ENCODE measurements at regions not wholly inside any gene's neighbourhood (a gene's known extent, or its start where the extent isn't known, plus 50 kb on each side); places are given as distances from the start of the nearest gene placed in this dataset.
"Not testable (repeated sequence)": the region's sequence is repeated elsewhere in the genome, so short reads cannot be mapped to it uniquely, and the experiment has no call there.

DNA sequence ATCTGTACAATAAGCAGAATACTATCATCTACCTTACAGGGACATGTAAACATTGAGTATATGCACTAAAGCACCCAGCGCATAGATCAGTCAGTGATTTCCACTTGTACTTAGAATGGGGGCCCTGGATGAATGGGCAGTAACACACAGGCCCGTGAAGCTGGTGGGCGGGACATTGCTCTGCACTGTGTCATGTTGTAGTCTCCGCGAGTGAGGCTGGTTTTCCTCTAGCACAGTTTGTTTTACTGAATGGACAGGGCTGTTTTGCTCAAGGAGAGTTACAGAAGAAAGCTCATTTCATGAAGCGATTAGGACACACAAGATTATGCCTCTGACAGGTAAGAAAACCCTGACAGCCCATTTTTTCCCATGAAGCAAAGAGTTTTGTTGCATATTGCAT, 86.4 kb upstream of the SOX21 start:
- ChIA-PET CTCF (no interaction called here), POLR2A (no interaction called here)
- no peak for DNase-seq (ENCODE audit: low read depth, low spot score)
- Histone ChIP-seq H3K9me3 (ENCODE audit: control insufficient read depth, insufficient read depth, low read length) (no peaks in the 10 kb centered on the region), H3K4me3 (ENCODE audit: low read depth, low read length) (no peak overlapping the region), H3K27me3 (ENCODE audit: control insufficient read depth, insufficient read depth, low read length) (no peaks in the 10 kb centered on the region), H3K27ac (ENCODE audit: low read depth, low read length) (no peak overlapping the region)
- TF ChIP-seq, protein P1, sequence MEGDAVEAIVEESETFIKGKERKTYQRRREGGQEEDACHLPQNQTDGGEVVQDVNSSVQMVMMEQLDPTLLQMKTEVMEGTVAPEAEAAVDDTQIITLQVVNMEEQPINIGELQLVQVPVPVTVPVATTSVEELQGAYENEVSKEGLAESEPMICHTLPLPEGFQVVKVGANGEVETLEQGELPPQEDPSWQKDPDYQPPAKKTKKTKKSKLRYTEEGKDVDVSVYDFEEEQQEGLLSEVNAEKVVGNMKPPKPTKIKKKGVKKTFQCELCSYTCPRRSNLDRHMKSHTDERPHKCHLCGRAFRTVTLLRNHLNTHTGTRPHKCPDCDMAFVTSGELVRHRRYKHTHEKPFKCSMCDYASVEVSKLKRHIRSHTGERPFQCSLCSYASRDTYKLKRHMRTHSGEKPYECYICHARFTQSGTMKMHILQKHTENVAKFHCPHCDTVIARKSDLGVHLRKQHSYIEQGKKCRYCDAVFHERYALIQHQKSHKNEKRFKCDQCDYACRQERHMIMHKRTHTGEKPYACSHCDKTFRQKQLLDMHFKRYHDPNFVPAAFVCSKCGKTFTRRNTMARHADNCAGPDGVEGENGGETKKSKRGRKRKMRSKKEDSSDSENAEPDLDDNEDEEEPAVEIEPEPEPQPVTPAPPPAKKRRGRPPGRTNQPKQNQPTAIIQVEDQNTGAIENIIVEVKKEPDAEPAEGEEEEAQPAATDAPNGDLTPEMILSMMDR (IDR thresholded peaks at IDR 0.05; ENCODE audit: low read depth, low read length) = no peak

DNA sequence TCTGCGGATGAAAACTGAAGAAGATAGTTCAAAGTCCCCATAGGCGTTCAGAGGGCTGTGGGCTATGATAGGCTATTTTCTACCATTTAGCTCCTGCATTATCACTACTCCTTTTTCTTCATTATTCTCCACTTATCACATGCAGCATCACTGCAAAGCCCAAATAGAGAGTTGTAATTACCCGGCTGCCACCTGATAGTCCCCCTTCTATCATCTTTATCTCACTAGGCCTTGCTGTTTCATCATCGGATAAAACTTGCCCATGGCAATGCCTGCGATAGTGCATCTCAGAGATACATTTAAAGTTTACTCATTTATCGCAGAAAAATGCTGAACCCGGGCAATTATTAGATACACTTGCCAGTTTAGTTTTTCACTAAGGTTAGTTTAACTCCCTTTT, 82.9 kb upstream of the SOX21 start:
- Histone ChIP-seq H3K27ac (ENCODE audit: low read depth, low read length) (no peak overlapping the region), H3K9me3 (ENCODE audit: control insufficient read depth, insufficient read depth, low read length) (no peaks in the 10 kb centered on the region), H3K27me3 (ENCODE audit: control insufficient read depth, insufficient read depth, low read length) (no peaks in the 10 kb centered on the region), H3K4me3 (ENCODE audit: low read depth, low read length) (no peak overlapping the region)
- CTCF ChIA-PET = no interaction called here
- TF ChIP-seq, protein P1 (IDR thresholded peaks at IDR 0.05; ENCODE audit: low read depth, low read length) = no peak
- POLR2A ChIA-PET = no interaction called here
- DNase-seq (ENCODE audit: low read depth, low spot score) = no peak

DNA sequence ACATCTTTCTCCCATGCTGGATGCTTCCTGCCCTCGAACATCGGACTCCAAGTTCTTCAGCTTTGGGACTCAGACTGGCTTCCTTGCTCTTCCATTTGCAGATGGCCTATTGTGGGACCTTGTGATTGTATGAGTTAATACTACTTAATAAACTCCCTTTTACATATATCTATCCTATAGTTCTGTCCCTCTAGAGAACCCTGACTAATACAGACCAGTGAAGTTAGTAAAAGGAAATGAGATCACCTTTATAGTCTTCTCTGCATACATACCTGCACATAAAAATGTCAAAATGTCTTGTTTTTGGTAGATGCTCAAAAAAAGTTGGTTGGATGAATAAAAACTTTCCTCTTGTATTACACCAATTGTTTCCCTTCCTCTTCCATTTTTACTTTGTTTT, 73.9 kb upstream of the SOX21 start:
- H3K4me3 ChIP-seq (ENCODE audit: low read depth, low read length); POLR2A ChIA-PET; CTCF ChIA-PET; DNase-seq (ENCODE audit: low read depth, low spot score); H3K9me3 ChIP-seq (ENCODE audit: control insufficient read depth, insufficient read depth, low read length); H3K27me3 ChIP-seq (ENCODE audit: control insufficient read depth, insufficient read depth, low read length); H3K27ac ChIP-seq (ENCODE audit: low read depth, low read length): not testable (repeated sequence)

DNA sequence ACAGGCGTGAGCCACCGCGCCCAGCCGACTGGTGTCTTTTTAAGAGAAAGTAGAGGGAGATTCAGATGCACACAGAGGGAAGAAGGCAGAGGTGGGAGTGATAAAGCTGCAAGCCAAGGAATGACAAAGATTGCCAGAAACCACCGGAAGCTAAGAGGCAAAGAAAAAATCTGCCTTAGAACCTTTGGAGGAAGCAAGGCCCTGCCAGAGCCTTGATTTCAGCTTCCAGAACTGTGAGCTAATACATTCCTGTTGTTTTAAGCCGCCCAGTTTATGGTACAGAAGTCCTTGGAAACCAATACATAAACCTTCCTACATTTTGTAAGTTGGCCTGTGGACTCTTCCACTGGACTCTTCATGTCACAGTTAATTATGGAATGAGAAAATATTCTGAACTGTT, 71.7 kb upstream of the SOX21 start:
- TF ChIP-seq, protein P1 (IDR thresholded peaks at IDR 0.05; ENCODE audit: low read depth, low read length) = no peak
- POLR2A ChIA-PET = no interaction called here
- H3K9me3 ChIP-seq (ENCODE audit: control insufficient read depth, insufficient read depth, low read length) = no peaks in the 10 kb centered on the region
- H3K27me3 ChIP-seq (ENCODE audit: control insufficient read depth, insufficient read depth, low read length) = no peaks in the 10 kb centered on the region
- no peak overlapping the region for H3K27ac ChIP-seq (ENCODE audit: low read depth, low read length)
- no peak overlapping the region for H3K4me3 ChIP-seq (ENCODE audit: low read depth, low read length)
- CTCF ChIA-PET = no interaction called here
- DNase-seq (ENCODE audit: low read depth, low spot score) = no peak

DNA sequence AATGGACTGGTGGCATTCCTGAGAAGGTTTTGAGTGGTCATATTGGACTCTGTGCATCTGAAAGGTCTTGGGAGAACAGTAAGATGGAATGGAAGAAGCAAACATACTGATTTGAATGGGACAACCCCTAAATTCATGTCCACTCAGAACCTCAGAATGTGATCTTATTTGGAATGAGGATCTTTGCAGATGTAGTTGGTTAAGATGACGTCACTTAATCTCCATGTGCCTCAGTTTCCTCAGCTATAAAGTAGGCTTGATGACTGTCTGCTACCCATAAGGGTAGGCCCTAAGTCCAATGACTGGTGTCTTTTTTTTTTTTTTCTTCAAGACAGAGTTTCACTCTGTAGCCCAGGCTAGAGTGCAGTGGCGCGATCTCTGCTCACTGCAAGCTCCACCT, 71.1 kb upstream of the SOX21 start:
- no peaks in the 10 kb centered on the region for H3K9me3 ChIP-seq (ENCODE audit: control insufficient read depth, insufficient read depth, low read length)
- H3K27ac ChIP-seq (ENCODE audit: low read depth, low read length) = no peak overlapping the region
- H3K27me3 ChIP-seq (ENCODE audit: control insufficient read depth, insufficient read depth, low read length) = no peaks in the 10 kb centered on the region
- TF ChIP-seq, protein P1 (IDR thresholded peaks at IDR 0.05; ENCODE audit: low read depth, low read length) = no peak
- no peak for DNase-seq (ENCODE audit: low read depth, low spot score)
- ChIA-PET POLR2A (no interaction called here), CTCF (no interaction called here)
- H3K4me3 ChIP-seq (ENCODE audit: low read depth, low read length) = no peak overlapping the region

DNA sequence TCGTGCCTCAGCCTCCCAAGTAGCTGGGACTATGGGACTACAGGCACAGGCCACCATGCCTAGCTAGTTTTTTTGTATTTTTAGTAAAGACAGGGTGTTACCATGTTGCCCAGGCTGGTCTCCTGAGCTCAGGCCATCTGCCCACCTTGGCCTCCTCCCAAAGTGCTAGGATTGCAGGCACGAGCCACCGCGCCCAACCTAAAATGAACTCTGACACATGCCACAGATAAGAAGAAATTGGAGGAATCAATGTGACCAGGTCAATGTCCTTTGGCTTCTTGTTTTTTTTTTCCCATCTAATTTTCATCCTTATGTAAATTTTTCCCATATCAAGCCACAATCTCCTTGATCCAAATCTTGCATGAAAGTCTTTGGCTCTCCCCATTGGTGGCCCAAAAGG, 68.1 kb upstream of the SOX21 start:
- Histone ChIP-seq H3K4me3 (ENCODE audit: low read depth, low read length) (no peak overlapping the region), H3K9me3 (ENCODE audit: control insufficient read depth, insufficient read depth, low read length) (no peaks in the 10 kb centered on the region), H3K27ac (ENCODE audit: low read depth, low read length) (no peak overlapping the region), H3K27me3 (ENCODE audit: control insufficient read depth, insufficient read depth, low read length) (no peaks in the 10 kb centered on the region)
- DNase-seq (ENCODE audit: low read depth, low spot score) = no peak
- TF ChIP-seq, protein P1 (IDR thresholded peaks at IDR 0.05; ENCODE audit: low read depth, low read length) = no peak
- ChIA-PET POLR2A (no interaction called here), CTCF (no interaction called here)

Measured in AG04450 (cell line).